Mesothelial cell of epicardium (in vitro differentiated cells): ENCODE measurements at regions not wholly inside any gene's neighbourhood (a gene's known extent, or its start where the extent isn't known, plus 50 kb on each side); places are given as distances from the start of the nearest gene placed in this dataset.

Experiments
- DNase-seq, 2 experiments: peaks; one replicate each; pipeline ENCODE4 v3.0.0; 2021; ENCODE audit warnings: low spot score in 2 of 2; ENCODE audit not compliant: unreplicated experiment in 2 of 2
- H3K27ac Mint-ChIP-seq: 2 replicates; pipeline ENCODE4 v1.8.0; 2021; ENCODE audit warnings: mixed read lengths
- H3K27me3 Mint-ChIP-seq: 2 replicates; pipeline ENCODE4 v1.8.0; 2021; ENCODE audit warnings: low read depth, mixed read lengths
- H3K36me3 Mint-ChIP-seq: 2 replicates; pipeline ENCODE4 v1.8.0; 2021; ENCODE audit warnings: mixed read lengths
- H3K4me1 Mint-ChIP-seq: 2 replicates; pipeline ENCODE4 v1.8.0; 2021; ENCODE audit warnings: mixed read lengths
- H3K4me3 Mint-ChIP-seq: 2 replicates; pipeline ENCODE4 v1.8.0; 2021; ENCODE audit warnings: mild to moderate bottlenecking, moderate library complexity, mixed read lengths
- H3K9me3 Mint-ChIP-seq: 2 replicates; pipeline ENCODE4 v1.8.0; 2021; ENCODE audit warnings: mixed read lengths
- CTCF ChIP-seq: fragments of 200-600 bp; sonication (generic); IDR thresholded peaks from one replicate; pipeline ENCODE4 v1.5.0; 2021; ENCODE audit warnings: antibody characterized with exemption; ENCODE audit not compliant: unreplicated experiment

- no peaks in the 10 kb centered on the region for H3K27me3 Mint-ChIP-seq
- no peak for TF ChIP-seq CTCF
- H3K27ac Mint-ChIP-seq, result no peak overlapping the region
- no peak for DNase-seq
- no peaks in the 10 kb centered on the region for H3K36me3 Mint-ChIP-seq
- no peak overlapping the region for H3K4me3 Mint-ChIP-seq
- H3K4me1 Mint-ChIP-seq, result no peaks in the 10 kb centered on the region
- H3K9me3 Mint-ChIP-seq, result peaks cover 34% of the 10 kb centered on the region
Measured at GRCh38 chr3:163939926-163940325, 1138.4 kb downstream of the SI start.

DNA sequence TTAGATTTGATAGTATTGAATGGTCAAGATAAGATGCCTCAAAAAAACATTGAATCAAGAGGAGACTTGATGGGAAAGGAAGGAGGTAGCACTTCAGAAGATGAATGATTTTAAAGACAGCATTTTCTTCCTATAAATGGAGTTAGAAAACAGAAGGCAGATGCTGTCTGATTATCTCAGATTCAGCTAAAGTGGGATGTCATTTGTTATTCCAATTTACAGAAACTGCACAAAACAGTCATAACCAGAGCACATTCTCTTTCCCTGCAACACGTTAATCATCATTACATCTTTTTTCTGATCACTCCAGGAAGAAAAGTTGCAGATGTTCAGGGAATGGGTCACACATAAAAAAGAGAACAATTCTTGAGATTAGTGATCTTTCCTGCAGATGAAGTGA lies 1141.8 kb downstream of the SI start:
- Mint-ChIP-seq H3K27me3 (no peaks in the 10 kb centered on the region), H3K9me3 (peaks cover 4% of the 10 kb centered on the region), H3K4me3 (no peak overlapping the region), H3K36me3 (no peaks in the 10 kb centered on the region), H3K4me1 (no peaks in the 10 kb centered on the region), H3K27ac (no peak overlapping the region)
- DNase-seq, result no peak
- no peak for TF ChIP-seq CTCF

DNA sequence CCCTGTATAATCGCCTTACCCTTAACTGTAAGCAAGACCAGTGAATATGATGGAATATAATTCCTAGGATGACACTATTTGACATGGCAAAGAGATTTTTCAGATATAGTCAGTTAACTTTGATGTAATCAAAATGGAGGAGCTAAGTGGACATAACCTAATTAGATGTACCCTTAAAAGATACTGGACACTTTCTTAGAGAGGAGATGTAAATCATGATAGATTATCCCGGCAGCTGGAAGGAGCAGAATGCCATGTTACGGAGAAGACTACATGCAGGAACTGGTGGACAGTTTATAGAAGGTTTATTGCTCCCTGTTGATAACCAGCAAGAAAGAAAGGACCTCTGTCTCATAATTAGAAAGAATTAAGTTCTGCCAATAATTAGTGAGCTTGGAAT lies 1142.9 kb downstream of the SI start:
- Mint-ChIP-seq H3K9me3 (peaks cover under 1% of the 10 kb centered on the region), H3K27ac (no peak overlapping the region), H3K4me1 (no peaks in the 10 kb centered on the region), H3K4me3 (no peak overlapping the region), H3K27me3 (no peaks in the 10 kb centered on the region), H3K36me3 (no peaks in the 10 kb centered on the region)
- no peak for DNase-seq
- no peak for TF ChIP-seq CTCF

- H3K27ac Mint-ChIP-seq, result peak overlapping the region; percentile 9
Measured at GRCh38 chr3:163929069-163929652, 1149.1 kb downstream of the SI start.

DNA sequence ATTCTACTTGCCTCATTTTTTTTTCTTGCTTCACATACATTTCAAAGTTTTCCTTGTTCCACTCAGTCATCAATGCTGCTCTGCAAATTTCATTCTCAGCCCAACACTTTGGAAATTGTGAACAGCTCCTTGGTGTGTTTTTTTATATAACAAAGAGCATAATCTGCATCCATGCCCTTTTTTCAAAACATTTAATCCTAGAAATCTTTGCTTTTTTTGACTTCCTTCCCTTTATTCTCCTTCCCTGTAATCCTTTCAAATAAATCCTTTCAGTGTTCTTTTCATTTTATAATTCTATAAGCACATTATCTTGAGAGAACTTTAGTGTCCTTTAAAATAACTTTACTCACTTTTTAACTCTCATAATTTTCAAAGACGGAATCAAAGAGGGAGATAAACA lies 1150.8 kb downstream of the SI start:
- H3K9me3 Mint-ChIP-seq, result no peaks in the 10 kb centered on the region
- DNase-seq, result no peak
- H3K27ac Mint-ChIP-seq, result no peak overlapping the region
- H3K4me1 Mint-ChIP-seq, result peaks cover 23% of the 10 kb centered on the region
- no peaks in the 10 kb centered on the region for H3K27me3 Mint-ChIP-seq
- TF ChIP-seq CTCF, result no peak
- H3K36me3 Mint-ChIP-seq, result no peaks in the 10 kb centered on the region
- no peak overlapping the region for H3K4me3 Mint-ChIP-seq

More at GRCh38 chr3:163929069-163929652, 1149.1 kb downstream of the SI start:
- Mint-ChIP-seq H3K4me1 (peaks cover 23% of the 10 kb centered on the region), H3K27me3 (no peaks in the 10 kb centered on the region), H3K9me3 (no peaks in the 10 kb centered on the region), H3K4me3 (no peak overlapping the region), H3K36me3 (no peaks in the 10 kb centered on the region)
- no peak for TF ChIP-seq CTCF
- DNase-seq, result no peak

DNA sequence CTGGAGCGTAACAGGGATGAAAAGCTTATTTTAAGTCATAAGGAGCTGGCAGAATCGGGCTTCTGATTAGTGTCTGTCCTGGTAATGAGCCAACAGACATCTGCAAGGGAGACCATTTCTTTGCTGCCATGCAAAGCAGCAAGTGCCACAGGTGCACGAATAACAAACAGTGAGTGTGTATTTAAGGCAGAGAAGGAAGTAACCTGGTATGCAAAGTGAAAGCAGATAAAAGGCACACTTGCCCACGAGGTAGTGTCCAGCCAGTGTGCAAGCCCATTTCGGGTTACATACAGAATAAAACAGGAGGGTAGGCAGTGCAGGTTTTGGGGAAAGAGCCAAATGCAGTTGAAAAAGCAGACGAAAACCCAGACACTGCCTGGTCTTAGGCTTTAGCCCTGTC lies 1153.7 kb downstream of the SI start:
- peaks cover 20% of the 10 kb centered on the region for H3K4me1 Mint-ChIP-seq
- no peaks in the 10 kb centered on the region for H3K27me3 Mint-ChIP-seq
- H3K4me3 Mint-ChIP-seq, result no peak overlapping the region
- no peaks in the 10 kb centered on the region for H3K36me3 Mint-ChIP-seq
- peaks cover 6% of the 10 kb centered on the region for H3K9me3 Mint-ChIP-seq
- TF ChIP-seq CTCF, result no peak
- H3K27ac Mint-ChIP-seq, result no peak overlapping the region
- no peak for DNase-seq
